ENCODE measurements at regions not wholly inside any gene's neighbourhood (a gene's known extent, or its start where the extent isn't known, plus 50 kb on each side); places are given as distances from the start of the nearest gene placed in this dataset. TPM values are rescaled to one million over a fixed set of nuclear protein-coding genes. Genes with fewer than 3 reads are reported as not detected.

GRCh38 chr14:101509730-101510371, 51.4 kb upstream of the DIO3 start:
- peaks cover 2% of the 10 kb centered on the region for H3K4me1 Mint-ChIP-seq (ENCODE audit: low read depth)

GRCh38 chr14:101511199-101511598, 50.1 kb upstream of the DIO3 start:
- Mint-ChIP-seq H3K9me3 (ENCODE audit: low read depth) (peaks cover 4% of the 10 kb centered on the region), H3K4me1 (ENCODE audit: low read depth) (peaks cover 1% of the 10 kb centered on the region), H3K4me3 (ENCODE audit: low read depth) (no peak overlapping the region), H3K27ac (no peak overlapping the region), H3K27me3 (peaks cover 10% of the 10 kb centered on the region), H3K36me3 (ENCODE audit: insufficient read depth) (no peaks in the 10 kb centered on the region)
- DNase-seq (ENCODE audit: low spot score, unreplicated experiment) = no peak
- TF ChIP-seq CTCF (IDR thresholded peaks at IDR 0.05; ENCODE audit: unreplicated experiment) = no peak

More at GRCh38 chr14:101509730-101510371, 51.4 kb upstream of the DIO3 start:
- no peak for DNase-seq (ENCODE audit: low spot score, unreplicated experiment)
- H3K36me3 Mint-ChIP-seq (ENCODE audit: insufficient read depth) = no peaks in the 10 kb centered on the region
- H3K27me3 Mint-ChIP-seq = peaks cover 14% of the 10 kb centered on the region
- no peak overlapping the region for H3K4me3 Mint-ChIP-seq (ENCODE audit: low read depth)
- no peak overlapping the region for H3K27ac Mint-ChIP-seq
- TF ChIP-seq CTCF (IDR thresholded peaks at IDR 0.05; ENCODE audit: unreplicated experiment) = no peak
- H3K9me3 Mint-ChIP-seq (ENCODE audit: low read depth) = no peaks in the 10 kb centered on the region

Small RNAs in the stretch of these regions (microRNA-seq; reads per million reads assigned to microRNA genes)
- gene MIR1185-1 (ENCODE audit: borderline number of aligned reads, unreplicated experiment) (86.6 reads per million, percentile 53 among the genes with 10 or more reads in this experiment), gene MIR1185-2 (ENCODE audit: borderline number of aligned reads, unreplicated experiment) (7.8 reads per million, percentile 11 among the genes with 10 or more reads in this experiment), gene MIR1193 (ENCODE audit: borderline number of aligned reads, unreplicated experiment) (not detected), gene MIR1197 (ENCODE audit: borderline number of aligned reads, unreplicated experiment) (4.2 reads per million), gene MIR134 (ENCODE audit: borderline number of aligned reads, unreplicated experiment) (149 reads per million, percentile 59 among the genes with 10 or more reads in this experiment), gene MIR154 (ENCODE audit: borderline number of aligned reads, unreplicated experiment) (251 reads per million, percentile 66 among the genes with 10 or more reads in this experiment), gene MIR299 (ENCODE audit: borderline number of aligned reads, unreplicated experiment) (140 reads per million, percentile 58 among the genes with 10 or more reads in this experiment), gene MIR300 (ENCODE audit: borderline number of aligned reads, unreplicated experiment) (not detected), gene MIR323A (ENCODE audit: borderline number of aligned reads, unreplicated experiment) (201 reads per million, percentile 63 among the genes with 10 or more reads in this experiment), gene MIR323B (ENCODE audit: borderline number of aligned reads, unreplicated experiment) (52.5 reads per million, percentile 47 among the genes with 10 or more reads in this experiment), gene MIR329-1 (ENCODE audit: borderline number of aligned reads, unreplicated experiment) (not detected), gene MIR329-2 (ENCODE audit: borderline number of aligned reads, unreplicated experiment) (not detected), gene MIR369 (ENCODE audit: borderline number of aligned reads, unreplicated experiment) (827 reads per million, percentile 78 among the genes with 10 or more reads in this experiment), gene MIR376A1 (ENCODE audit: borderline number of aligned reads, unreplicated experiment) (9.6 reads per million, percentile 16 among the genes with 10 or more reads in this experiment), gene MIR376A2 (ENCODE audit: borderline number of aligned reads, unreplicated experiment) (4.8 reads per million), gene MIR376B (ENCODE audit: borderline number of aligned reads, unreplicated experiment) (244 reads per million, percentile 65 among the genes with 10 or more reads in this experiment), gene MIR376C (ENCODE audit: borderline number of aligned reads, unreplicated experiment) (700 reads per million, percentile 75 among the genes with 10 or more reads in this experiment), gene MIR377 (ENCODE audit: borderline number of aligned reads, unreplicated experiment) (51.9 reads per million, percentile 47 among the genes with 10 or more reads in this experiment), gene MIR379 (ENCODE audit: borderline number of aligned reads, unreplicated experiment) (348 reads per million, percentile 69 among the genes with 10 or more reads in this experiment), gene MIR380 (ENCODE audit: borderline number of aligned reads, unreplicated experiment) (161 reads per million, percentile 60 among the genes with 10 or more reads in this experiment), gene MIR381 (ENCODE audit: borderline number of aligned reads, unreplicated experiment) (479 reads per million, percentile 73 among the genes with 10 or more reads in this experiment), gene MIR382 (ENCODE audit: borderline number of aligned reads, unreplicated experiment) (280 reads per million, percentile 67 among the genes with 10 or more reads in this experiment), gene MIR409 (ENCODE audit: borderline number of aligned reads, unreplicated experiment) (2,071 reads per million, percentile 84 among the genes with 10 or more reads in this experiment), gene MIR411 (ENCODE audit: borderline number of aligned reads, unreplicated experiment) (1,265 reads per million, percentile 81 among the genes with 10 or more reads in this experiment), gene MIR412 (ENCODE audit: borderline number of aligned reads, unreplicated experiment) (7.8 reads per million, percentile 11 among the genes with 10 or more reads in this experiment), gene MIR485 (ENCODE audit: borderline number of aligned reads, unreplicated experiment) (78.2 reads per million, percentile 52 among the genes with 10 or more reads in this experiment), gene MIR487A (ENCODE audit: borderline number of aligned reads, unreplicated experiment) (130 reads per million, percentile 57 among the genes with 10 or more reads in this experiment), gene MIR487B (ENCODE audit: borderline number of aligned reads, unreplicated experiment) (5,681 reads per million, percentile 89 among the genes with 10 or more reads in this experiment), gene MIR494 (ENCODE audit: borderline number of aligned reads, unreplicated experiment) (98.5 reads per million, percentile 54 among the genes with 10 or more reads in this experiment), gene MIR495 (ENCODE audit: borderline number of aligned reads, unreplicated experiment) (131 reads per million, percentile 57 among the genes with 10 or more reads in this experiment), gene MIR496 (ENCODE audit: borderline number of aligned reads, unreplicated experiment) (29.2 reads per million, percentile 37 among the genes with 10 or more reads in this experiment), gene MIR539 (ENCODE audit: borderline number of aligned reads, unreplicated experiment) (25.1 reads per million, percentile 33 among the genes with 10 or more reads in this experiment), gene MIR541 (ENCODE audit: borderline number of aligned reads, unreplicated experiment) (3.0 reads per million), gene MIR543 (ENCODE audit: borderline number of aligned reads, unreplicated experiment) (143 reads per million, percentile 59 among the genes with 10 or more reads in this experiment), gene MIR544A (ENCODE audit: borderline number of aligned reads, unreplicated experiment) (not detected), gene MIR654 (ENCODE audit: borderline number of aligned reads, unreplicated experiment) (1,108 reads per million, percentile 80 among the genes with 10 or more reads in this experiment), gene MIR655 (ENCODE audit: borderline number of aligned reads, unreplicated experiment) (16.7 reads per million, percentile 27 among the genes with 10 or more reads in this experiment), gene MIR656 (ENCODE audit: borderline number of aligned reads, unreplicated experiment) (36.4 reads per million, percentile 40 among the genes with 10 or more reads in this experiment), gene MIR668 (ENCODE audit: borderline number of aligned reads, unreplicated experiment) (17.9 reads per million, percentile 28 among the genes with 10 or more reads in this experiment), gene MIR758 (ENCODE audit: borderline number of aligned reads, unreplicated experiment) (51.9 reads per million, percentile 47 among the genes with 10 or more reads in this experiment), gene MIR889 (ENCODE audit: borderline number of aligned reads, unreplicated experiment) (440 reads per million, percentile 72 among the genes with 10 or more reads in this experiment)

Measured in progenitor cell of endocrine pancreas (in vitro differentiated cells).